ENCODE measurements at regions not wholly inside any gene's neighbourhood (a gene's known extent, or its start where the extent isn't known, plus 50 kb on each side); places are given as distances from the start of the nearest gene placed in this dataset.

- POLR2A ChIA-PET (ENCODE audit: unreplicated experiment), result no interaction called here
- no peaks in the 10 kb centered on the region for H3K4me1 ChIP-seq (ENCODE audit: insufficient read depth, low read length)
- H3K4me2 ChIP-seq (ENCODE audit: low read length), result no peak overlapping the region
- H2AFZ ChIP-seq (ENCODE audit: low read length), result no peak overlapping the region
- no peaks in the 10 kb centered on the region for H4K20me1 ChIP-seq (ENCODE audit: low read length)
- H3K9me3 ChIP-seq (ENCODE audit: low read length), result no peaks in the 10 kb centered on the region
- TF ChIP-seq EZH2 (IDR thresholded peaks at IDR 0.05; ENCODE audit: low read length, unreplicated experiment) (no peak), EZH2phosphoT487 (IDR thresholded peaks at IDR 0.05; ENCODE audit: borderline replicate concordance, low read length) (no peak)
- TF ChIP-seq, protein P1, sequence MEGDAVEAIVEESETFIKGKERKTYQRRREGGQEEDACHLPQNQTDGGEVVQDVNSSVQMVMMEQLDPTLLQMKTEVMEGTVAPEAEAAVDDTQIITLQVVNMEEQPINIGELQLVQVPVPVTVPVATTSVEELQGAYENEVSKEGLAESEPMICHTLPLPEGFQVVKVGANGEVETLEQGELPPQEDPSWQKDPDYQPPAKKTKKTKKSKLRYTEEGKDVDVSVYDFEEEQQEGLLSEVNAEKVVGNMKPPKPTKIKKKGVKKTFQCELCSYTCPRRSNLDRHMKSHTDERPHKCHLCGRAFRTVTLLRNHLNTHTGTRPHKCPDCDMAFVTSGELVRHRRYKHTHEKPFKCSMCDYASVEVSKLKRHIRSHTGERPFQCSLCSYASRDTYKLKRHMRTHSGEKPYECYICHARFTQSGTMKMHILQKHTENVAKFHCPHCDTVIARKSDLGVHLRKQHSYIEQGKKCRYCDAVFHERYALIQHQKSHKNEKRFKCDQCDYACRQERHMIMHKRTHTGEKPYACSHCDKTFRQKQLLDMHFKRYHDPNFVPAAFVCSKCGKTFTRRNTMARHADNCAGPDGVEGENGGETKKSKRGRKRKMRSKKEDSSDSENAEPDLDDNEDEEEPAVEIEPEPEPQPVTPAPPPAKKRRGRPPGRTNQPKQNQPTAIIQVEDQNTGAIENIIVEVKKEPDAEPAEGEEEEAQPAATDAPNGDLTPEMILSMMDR (conservative IDR thresholded peaks at IDR 0.05; ENCODE audit: low read depth, low read length), result no peak
- H3K27me3 ChIP-seq (ENCODE audit: low read length), result no peaks in the 10 kb centered on the region
- no peak overlapping the region for H3K4me3 ChIP-seq (ENCODE audit: low read length)
- H3K27ac ChIP-seq (ENCODE audit: low read length), result no peak overlapping the region
- BruUV-seq (replicated peaks), result no TSS peak
- no peak overlapping the region for H3K9ac ChIP-seq (ENCODE audit: low read length)
- no peaks in the 10 kb centered on the region for H3K36me3 ChIP-seq (ENCODE audit: low read depth, low read length)
- H3K79me2 ChIP-seq (ENCODE audit: low read length), result no peaks in the 10 kb centered on the region
- CTCF ChIA-PET, result no interaction called here
- no peaks in the 10 kb centered on the region for H3F3A ChIP-seq (ENCODE audit: low read length, unreplicated experiment)
- DNase-seq (no peak), ATAC-seq (no peak)
- intact Hi-C loops (cut with micrococcal nuclease), result no loop called here
- H3K9me2 ChIP-seq (replicated peaks; ENCODE audit: low read length), result no peaks in the 10 kb centered on the region
These were observed 79.9 kb upstream of the BARX2 start for GRCh38 chr11:129295746-129296145.

DNA sequence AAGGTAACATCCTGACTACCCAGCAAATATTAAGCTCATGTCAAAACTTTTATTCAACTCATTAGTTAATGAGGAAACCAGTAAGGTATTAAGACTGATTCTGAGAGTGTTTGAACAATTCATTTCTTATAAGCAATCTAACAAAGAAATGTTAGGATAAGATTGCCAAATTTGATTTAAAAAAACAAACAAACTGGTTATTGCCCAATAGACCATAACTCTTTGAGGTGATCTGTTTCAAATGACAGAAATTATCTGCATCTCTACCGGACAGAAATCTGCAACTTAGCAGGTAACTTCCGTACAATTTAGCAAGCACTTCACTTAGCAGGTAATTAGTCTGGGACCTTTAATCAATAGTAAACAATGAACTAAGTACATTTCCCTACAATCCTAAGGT lies 82.9 kb upstream of the BARX2 start:
- Histone ChIP-seq H3K36me3 (ENCODE audit: low read depth, low read length) (no peaks in the 10 kb centered on the region), H3K4me3 (ENCODE audit: low read length) (no peak overlapping the region), H3K27ac (ENCODE audit: low read length) (no peak overlapping the region), H3F3A (ENCODE audit: low read length, unreplicated experiment) (no peaks in the 10 kb centered on the region), H3K9me2 (replicated peaks; ENCODE audit: low read length) (no peaks in the 10 kb centered on the region), H3K9me3 (ENCODE audit: low read length) (no peaks in the 10 kb centered on the region), H3K27me3 (ENCODE audit: low read length) (no peaks in the 10 kb centered on the region), H4K20me1 (ENCODE audit: low read length) (no peaks in the 10 kb centered on the region), H3K9ac (ENCODE audit: low read length) (no peak overlapping the region), H3K79me2 (ENCODE audit: low read length) (no peaks in the 10 kb centered on the region), H3K4me1 (ENCODE audit: insufficient read depth, low read length) (no peaks in the 10 kb centered on the region), H3K4me2 (ENCODE audit: low read length) (no peak overlapping the region), H2AFZ (ENCODE audit: low read length) (no peak overlapping the region)
- CTCF ChIA-PET, result no interaction called here
- no TSS peak for BruUV-seq (replicated peaks)
- no peak for ATAC-seq
- TF ChIP-seq EZH2phosphoT487 (IDR thresholded peaks at IDR 0.05; ENCODE audit: borderline replicate concordance, low read length) (no peak), EZH2 (IDR thresholded peaks at IDR 0.05; ENCODE audit: low read length, unreplicated experiment) (no peak)
- TF ChIP-seq, protein P1 (conservative IDR thresholded peaks at IDR 0.05; ENCODE audit: low read depth, low read length), result no peak
- POLR2A ChIA-PET (ENCODE audit: unreplicated experiment), result no interaction called here
- intact Hi-C loops (cut with micrococcal nuclease), result no loop called here
- no peak for DNase-seq

DNA sequence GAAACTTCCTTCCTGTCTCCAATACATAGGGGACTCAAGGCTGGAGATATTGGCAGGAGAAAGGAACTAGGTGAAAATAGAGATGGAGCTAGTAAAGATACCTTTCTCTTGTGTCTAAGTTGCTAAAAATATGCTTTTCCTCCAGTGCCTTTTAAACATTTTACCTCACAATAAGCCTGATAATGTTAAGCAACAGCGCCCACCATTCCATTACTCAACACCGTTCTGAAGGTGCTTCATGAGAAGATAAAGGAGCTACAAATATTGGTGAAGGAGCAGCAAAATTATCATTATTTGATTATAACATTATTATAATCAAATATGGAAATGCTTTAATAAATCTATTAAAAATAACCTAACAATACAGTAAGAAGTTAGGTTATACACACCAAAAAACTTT lies 83.6 kb upstream of the BARX2 start:
- intact Hi-C loops (cut with micrococcal nuclease), result no loop called here
- Histone ChIP-seq H3K9me2 (replicated peaks; ENCODE audit: low read length) (no peaks in the 10 kb centered on the region), H3K27me3 (ENCODE audit: low read length) (no peaks in the 10 kb centered on the region), H3K79me2 (ENCODE audit: low read length) (no peaks in the 10 kb centered on the region), H3K36me3 (ENCODE audit: low read depth, low read length) (no peaks in the 10 kb centered on the region), H2AFZ (ENCODE audit: low read length) (no peak overlapping the region), H3F3A (ENCODE audit: low read length, unreplicated experiment) (no peaks in the 10 kb centered on the region), H3K9me3 (ENCODE audit: low read length) (no peaks in the 10 kb centered on the region), H4K20me1 (ENCODE audit: low read length) (no peaks in the 10 kb centered on the region), H3K27ac (ENCODE audit: low read length) (no peak overlapping the region), H3K4me3 (ENCODE audit: low read length) (no peak overlapping the region), H3K4me1 (ENCODE audit: insufficient read depth, low read length) (peaks cover 4% of the 10 kb centered on the region), H3K4me2 (ENCODE audit: low read length) (no peak overlapping the region), H3K9ac (ENCODE audit: low read length) (no peak overlapping the region)
- no TSS peak for BruUV-seq (replicated peaks)
- CTCF ChIA-PET, result no interaction called here
- POLR2A ChIA-PET (ENCODE audit: unreplicated experiment), result interaction anchor here (0.7 kb wide), 1 partner anchor 33 kb away, joined by 4 read pairs; no protein-coding TSS in a partner anchor
- ATAC-seq, result no peak
- TF ChIP-seq, protein P1 (conservative IDR thresholded peaks at IDR 0.05; ENCODE audit: low read depth, low read length), result no peak
- TF ChIP-seq EZH2 (IDR thresholded peaks at IDR 0.05; ENCODE audit: low read length, unreplicated experiment) (no peak), EZH2phosphoT487 (IDR thresholded peaks at IDR 0.05; ENCODE audit: borderline replicate concordance, low read length) (no peak)
- no peak for DNase-seq

Data from PC-3 (cell line).